Esophagus squamous epithelium (tissue), 5 donors: ENCODE measurements at regions not wholly inside any gene's neighbourhood (a gene's known extent, or its start where the extent isn't known, plus 50 kb on each side); places are given as distances from the start of the nearest gene placed in this dataset.

Experiments
- DNase-seq: peaks from one replicate; lab custom pipeline; 2025; lab: John Stamatoyannopoulos, UW
- H3K27ac ChIP-seq, 4 donors: fragments of 200-600 bp; sonication (generic); one replicate each; pipeline ENCODE4 v1.5.1; 2016 to 2019; ENCODE audit warnings: mild to moderate bottlenecking in 1 of 4
- H3K27me3 ChIP-seq, 4 donors: fragments of 200-600 bp; sonication (generic); 1 replicate in 3 of 4; 2 replicates in 1 of 4; pipeline versions ENCODE4 v1.5.1 to v1.6.0; 2017 to 2021; ENCODE audit warnings: antibody characterized with exemption in 1 of 4
- H3K36me3 ChIP-seq, 3 donors: fragments of 200-600 bp; sonication (generic); one replicate each; pipeline ENCODE4 v1.5.1; 2016 to 2019
- H3K4me1 ChIP-seq, 3 donors: fragments of 200-600 bp; sonication (generic); one replicate each; pipeline ENCODE4 v1.5.1; 2017 to 2019
- H3K4me3 ChIP-seq, 4 donors: fragments of 200-600 bp; sonication (generic); 1 replicate in 3 of 4; 2 replicates in 1 of 4; pipeline ENCODE4 v1.5.1; 2016 to 2019; ENCODE audit warnings: mild to moderate bottlenecking in 2 of 4, moderate library complexity in 1 of 4
- H3K9me3 ChIP-seq, 3 donors: fragments of 200-600 bp; sonication (generic); one replicate each; pipeline ENCODE4 v1.5.1; 2016 to 2019
- CTCF ChIP-seq, 6 experiments: fragments of 450-650 bp in 4 of 6; fragments of 200-600 bp in 2 of 6; sonication (generic) in 2 of 6; IDR thresholded peaks; one replicate each; pipeline ENCODE4 v1.5.1; 2016 to 2019; ENCODE audit warnings: antibody characterized with exemption in 6 of 6, mild to moderate bottlenecking in 4 of 6, moderate library complexity in 4 of 6
- POLR2A ChIP-seq, 4 donors: fragments of 450-650 bp; IDR thresholded peaks; one replicate each; pipeline ENCODE4 v1.6.1; 2017; ENCODE audit warnings: antibody characterized with exemption in 4 of 4, mild to moderate bottlenecking in 4 of 4, moderate library complexity in 3 of 4
- WGBS, 2 donors: methylation state at CpG; one replicate each; pipeline ENCODE4 v1.1.5; 2018; 5-methylcytosine and 5-hydroxymethylcytosine counted together
- intact Hi-C: fragments of 100-400 bp; cut with DNase I; formaldehyde crosslinking; loops from one replicate; pipeline ENCODE4 v1.15.0; 2022
- donor health status: DM: yes; HTN: yes; CAD: no.

GRCh38 chr11:103744496-103745153 is 291.8 kb upstream of the DDI1 start:
- Histone ChIP-seq H3K9me3 (peaks cover 0 to 6% (median 5%) of the 10 kb centered on the region in 3 donors), H3K36me3 (no peaks in the 10 kb centered on the region), H3K4me3 (no peak overlapping the region), H3K4me1 (no peaks in the 10 kb centered on the region), H3K27ac (no peak overlapping the region), H3K27me3 (no peaks in the 10 kb centered on the region)
- DNase-seq, result no peak
- 49 to 67% methylated on average over 2 of the region's 2 CpGs for WGBS, 2 donors
- intact Hi-C loops, result no loop called here
- no peak for TF ChIP-seq CTCF (IDR thresholded peaks at IDR 0.05)
- no peak for TF ChIP-seq POLR2A (IDR thresholded peaks at IDR 0.05)

- no peak overlapping the region for H3K27ac ChIP-seq
- H3K4me1 ChIP-seq, result no peaks in the 10 kb centered on the region
- 21 to 33% methylated on average over 1 of the region's 1 CpG for WGBS, 2 donors
- intact Hi-C loops, result no loop called here
- no peak for DNase-seq
- no peaks in the 10 kb centered on the region for H3K36me3 ChIP-seq
- TF ChIP-seq POLR2A (IDR thresholded peaks at IDR 0.05) (no peak), CTCF (IDR thresholded peaks at IDR 0.05) (no peak)
- H3K27me3 ChIP-seq, result no peaks in the 10 kb centered on the region
- H3K4me3 ChIP-seq, result no peak overlapping the region
- H3K9me3 ChIP-seq, result peaks cover 0 to 6% (median 5%) of the 10 kb centered on the region in 3 donors
These were observed 287.3 kb upstream of the DDI1 start for GRCh38 chr11:103749158-103749557.

- Histone ChIP-seq H3K27me3 (no peaks in the 10 kb centered on the region), H3K27ac (no peak overlapping the region), H3K4me1 (no peaks in the 10 kb centered on the region), H3K36me3 (no peaks in the 10 kb centered on the region), H3K4me3 (no peak overlapping the region), H3K9me3 (no peaks in the 10 kb centered on the region)
- intact Hi-C loops, result no loop called here
- TF ChIP-seq CTCF (IDR thresholded peaks at IDR 0.05), result no peak
- TF ChIP-seq POLR2A (IDR thresholded peaks at IDR 0.05), result no peak
- no peak for DNase-seq
These were observed 267.6 kb upstream of the DDI1 start for GRCh38 chr11:103768816-103769215.

GRCh38 chr11:103773059-103773458 is 263.4 kb upstream of the DDI1 start:
- no peak overlapping the region for H3K4me3 ChIP-seq
- H3K27ac ChIP-seq, result no peak overlapping the region
- no peaks in the 10 kb centered on the region for H3K36me3 ChIP-seq
- H3K4me1 ChIP-seq, result no peaks in the 10 kb centered on the region
- H3K27me3 ChIP-seq, result no peaks in the 10 kb centered on the region
- 65 to 71% methylated on average over 2 of the region's 2 CpGs for WGBS, 2 donors
- intact Hi-C loops, result no loop called here
- no peak for TF ChIP-seq CTCF (IDR thresholded peaks at IDR 0.05)
- TF ChIP-seq POLR2A (IDR thresholded peaks at IDR 0.05), result no peak
- no peak for DNase-seq
- no peaks in the 10 kb centered on the region for H3K9me3 ChIP-seq

- no peak overlapping the region for H3K27ac ChIP-seq
- no peaks in the 10 kb centered on the region for H3K36me3 ChIP-seq
- DNase-seq, result no peak
- H3K4me3 ChIP-seq, result no peak overlapping the region
- WGBS, 2 donors, result 87 to 93% methylated on average over 8 to 13 of the region's 13 CpGs
- intact Hi-C loops, result no loop called here
- TF ChIP-seq POLR2A (IDR thresholded peaks at IDR 0.05) (no peak), CTCF (IDR thresholded peaks at IDR 0.05) (no peak)
- H3K27me3 ChIP-seq, result no peaks in the 10 kb centered on the region
- H3K9me3 ChIP-seq, result no peaks in the 10 kb centered on the region
- H3K4me1 ChIP-seq, result no peaks in the 10 kb centered on the region
These were observed 262.9 kb upstream of the DDI1 start for GRCh38 chr11:103773537-103773936.
